ENCODE measurements at regions not wholly inside any gene's neighbourhood (a gene's known extent, or its start where the extent isn't known, plus 50 kb on each side); places are given as distances from the start of the nearest gene placed in this dataset.

DNA sequence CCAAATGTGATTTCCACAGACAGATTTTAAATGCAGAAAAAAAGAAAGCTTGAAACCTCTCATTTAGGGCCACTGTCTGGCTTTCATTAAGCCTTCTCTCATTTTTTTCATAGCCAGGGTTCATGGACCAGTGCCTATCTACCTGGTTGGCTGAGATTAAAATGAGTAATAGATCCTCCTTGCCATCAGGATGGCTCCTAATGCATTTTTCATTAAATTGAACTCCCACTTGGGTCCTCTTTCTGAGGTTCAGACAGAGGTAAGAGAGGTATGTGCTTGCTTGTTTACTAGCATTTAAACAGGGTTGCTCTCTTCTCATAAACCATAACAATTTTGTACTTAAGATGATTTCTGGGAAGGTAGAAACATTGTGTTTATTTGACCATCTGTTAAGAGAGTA lies 473.0 kb downstream of the TBC1D4 start:
- TF ChIP-seq CTCF (IDR thresholded peaks at IDR 0.05) (no peak), POLR2AphosphoS5 (IDR thresholded peaks at IDR 0.05) (no peak), POLR2A (IDR thresholded peaks at IDR 0.05) (no peak), EP300 (IDR thresholded peaks at IDR 0.05) (no peak)

Measured in gastroesophageal sphincter (tissue), 3 donors.